Fibroblast of lung (primary cell): ENCODE measurements at regions not wholly inside any gene's neighbourhood (a gene's known extent, or its start where the extent isn't known, plus 50 kb on each side); places are given as distances from the start of the nearest gene placed in this dataset.

Experiments
- DNase-seq, 2 donors: peaks; one replicate each; pipeline versions ENCODE4 v3.0.0 to v3.0.0-alpha.2; 2010; ENCODE audit warnings: low read depth in 2 of 2
- H2AFZ ChIP-seq: 2 replicates; pipeline ENCODE4 v1.5.1; 2012; ENCODE audit warnings: low read length, control low read depth, inconsistent platforms
- H3K27ac ChIP-seq: 2 replicates; pipeline ENCODE4 v1.5.1; 2011; ENCODE audit warnings: low read length, control low read depth; ENCODE audit not compliant: insufficient read depth
- H3K27me3 ChIP-seq: 2 replicates; pipeline ENCODE4 v1.5.1; 2011; ENCODE audit warnings: mild to moderate bottlenecking, low read length; ENCODE audit not compliant: control insufficient read depth, insufficient read depth
- H3K36me3 ChIP-seq: 2 replicates; pipeline ENCODE4 v1.5.1; 2011; ENCODE audit warnings: low read length; ENCODE audit not compliant: control insufficient read depth, insufficient read depth
- H3K4me1 ChIP-seq: 2 replicates; pipeline ENCODE4 v1.5.1; 2011; ENCODE audit warnings: low read length; ENCODE audit not compliant: control insufficient read depth, insufficient read depth; ENCODE audit errors: extremely low read depth
- H3K4me2 ChIP-seq: 2 replicates; pipeline ENCODE4 v1.5.1; 2011; ENCODE audit warnings: low read length, control low read depth; ENCODE audit not compliant: insufficient read depth; ENCODE audit errors: extremely low read depth
- H3K4me3 ChIP-seq, 4 experiments: fragments of 200-600 bp in 1 of 4; sonication (generic) in 1 of 4; replicated peaks in 1 of 4; 2 replicates each; pipeline ENCODE4 v1.5.1; 2011 to 2016; ENCODE audit warnings: low read length in 4 of 4, low read depth in 3 of 4, mild to moderate bottlenecking in 3 of 4, control low read depth in 2 of 4, inconsistent platforms in 1 of 4, mixed read lengths in 1 of 4; ENCODE audit not compliant: insufficient read depth in 1 of 4; ENCODE audit errors: control extremely low read depth in 1 of 4
- H3K79me2 ChIP-seq: 2 replicates; pipeline ENCODE4 v1.5.1; 2012; ENCODE audit warnings: mild to moderate bottlenecking, low read length, inconsistent platforms; ENCODE audit not compliant: control insufficient read depth, insufficient read depth
- H3K9ac ChIP-seq: 2 replicates; pipeline ENCODE4 v1.5.1; 2011; ENCODE audit warnings: mild to moderate bottlenecking, low read length, control low read depth; ENCODE audit not compliant: insufficient read depth
- H3K9me3 ChIP-seq: 2 replicates; pipeline ENCODE4 v1.5.1; 2012; ENCODE audit warnings: low read depth, low read length; ENCODE audit not compliant: control insufficient read depth, insufficient read depth
- H4K20me1 ChIP-seq: 2 replicates; pipeline ENCODE4 v1.5.1; 2011; ENCODE audit warnings: low read length; ENCODE audit not compliant: control insufficient read depth, insufficient read depth; ENCODE audit errors: extremely low read depth
- EZH2 ChIP-seq: IDR thresholded peaks from 2 replicates; pipeline ENCODE4 v1.5.1; 2012; ENCODE audit warnings: low read length, control low read depth, mild to moderate bottlenecking; ENCODE audit errors: missing control alignments
- TF ChIP-seq, protein P1 (sequence below), 2 donors: IDR thresholded peaks in 1 of 2; conservative IDR thresholded peaks in 1 of 2; 1 replicate in 1 of 2; 2 replicates in 1 of 2; pipeline ENCODE4 v1.5.1; 2011 to 2012; ENCODE audit warnings: low read length in 2 of 2, control low read depth in 1 of 2, inconsistent platforms in 1 of 2, low read depth in 1 of 2, mild to moderate bottlenecking in 1 of 2

DNA sequence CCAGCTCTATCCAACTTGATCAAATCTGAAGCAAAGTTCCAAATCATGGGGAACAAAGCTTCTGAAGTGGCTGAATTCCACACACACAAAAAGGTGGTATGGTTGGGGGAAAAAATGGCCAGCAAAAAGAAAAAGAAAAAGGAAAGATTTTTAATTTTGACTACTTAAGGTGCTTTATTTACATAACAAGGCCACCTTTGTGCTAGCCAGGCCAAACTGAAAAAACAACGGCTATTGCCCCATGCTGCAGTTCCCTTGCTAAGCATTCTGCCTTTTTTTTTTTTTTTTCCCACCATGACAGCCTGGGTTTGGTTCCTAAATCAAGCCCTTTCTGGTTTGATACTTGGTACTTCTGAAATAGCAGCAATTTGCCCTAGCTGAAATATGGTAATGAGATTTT, 66.5 kb upstream of the DAZL start:
- no peak overlapping the region for H2AFZ ChIP-seq
- no peak for DNase-seq

DNA sequence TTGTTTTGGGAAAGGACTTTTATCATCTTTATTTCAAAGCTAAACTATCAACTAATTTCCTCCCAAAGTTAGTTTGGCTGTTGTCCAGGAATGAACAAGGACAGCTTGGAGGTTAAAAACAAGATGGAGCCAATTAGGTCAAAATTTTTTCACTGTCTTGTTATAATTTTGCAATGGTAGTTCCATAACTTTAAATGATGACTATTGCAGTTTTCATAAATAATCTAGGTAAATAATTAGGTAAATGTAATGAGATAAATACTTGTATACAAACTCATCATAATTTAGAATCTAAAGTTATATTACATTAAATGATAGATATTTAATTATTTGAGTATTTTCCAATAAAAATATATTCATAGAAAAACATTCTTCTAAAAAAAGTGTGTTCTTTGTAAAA, 68.3 kb upstream of the DAZL start:
- no peak overlapping the region for H3K9ac ChIP-seq
- no peak overlapping the region for H3K4me2 ChIP-seq
- no peaks in the 10 kb centered on the region for H3K4me1 ChIP-seq
- no peak overlapping the region for H3K4me3 ChIP-seq
- H3K9me3 ChIP-seq, result no peaks in the 10 kb centered on the region
- H2AFZ ChIP-seq, result no peak overlapping the region
- H3K36me3 ChIP-seq, result no peaks in the 10 kb centered on the region
- H3K79me2 ChIP-seq, result no peaks in the 10 kb centered on the region
- TF ChIP-seq EZH2, result no peak
- TF ChIP-seq, protein P1, sequence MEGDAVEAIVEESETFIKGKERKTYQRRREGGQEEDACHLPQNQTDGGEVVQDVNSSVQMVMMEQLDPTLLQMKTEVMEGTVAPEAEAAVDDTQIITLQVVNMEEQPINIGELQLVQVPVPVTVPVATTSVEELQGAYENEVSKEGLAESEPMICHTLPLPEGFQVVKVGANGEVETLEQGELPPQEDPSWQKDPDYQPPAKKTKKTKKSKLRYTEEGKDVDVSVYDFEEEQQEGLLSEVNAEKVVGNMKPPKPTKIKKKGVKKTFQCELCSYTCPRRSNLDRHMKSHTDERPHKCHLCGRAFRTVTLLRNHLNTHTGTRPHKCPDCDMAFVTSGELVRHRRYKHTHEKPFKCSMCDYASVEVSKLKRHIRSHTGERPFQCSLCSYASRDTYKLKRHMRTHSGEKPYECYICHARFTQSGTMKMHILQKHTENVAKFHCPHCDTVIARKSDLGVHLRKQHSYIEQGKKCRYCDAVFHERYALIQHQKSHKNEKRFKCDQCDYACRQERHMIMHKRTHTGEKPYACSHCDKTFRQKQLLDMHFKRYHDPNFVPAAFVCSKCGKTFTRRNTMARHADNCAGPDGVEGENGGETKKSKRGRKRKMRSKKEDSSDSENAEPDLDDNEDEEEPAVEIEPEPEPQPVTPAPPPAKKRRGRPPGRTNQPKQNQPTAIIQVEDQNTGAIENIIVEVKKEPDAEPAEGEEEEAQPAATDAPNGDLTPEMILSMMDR (conservative IDR thresholded peaks at IDR 0.05 in 1 of 2, IDR thresholded peaks at IDR 0.05 in 1 of 2; ENCODE audit: low read depth in 1 of 2, low read length in 2 of 2), result no peak
- DNase-seq, result no peak
- no peak overlapping the region for H3K27ac ChIP-seq
- no peaks in the 10 kb centered on the region for H3K27me3 ChIP-seq
- H4K20me1 ChIP-seq, result no peaks in the 10 kb centered on the region

More for the DNA sequence above, 66.5 kb upstream of the DAZL start:
- H3K27ac ChIP-seq, result no peak overlapping the region
- H3K36me3 ChIP-seq, result no peaks in the 10 kb centered on the region
- no peak overlapping the region for H3K4me3 ChIP-seq
- H3K4me2 ChIP-seq, result no peak overlapping the region
- H3K27me3 ChIP-seq, result peaks cover 2% of the 10 kb centered on the region
- no peaks in the 10 kb centered on the region for H4K20me1 ChIP-seq
- TF ChIP-seq, protein P1 (conservative IDR thresholded peaks at IDR 0.05 in 1 of 2, IDR thresholded peaks at IDR 0.05 in 1 of 2; ENCODE audit: low read depth in 1 of 2, low read length in 2 of 2), result no peak
- no peaks in the 10 kb centered on the region for H3K9me3 ChIP-seq
- no peak overlapping the region for H3K9ac ChIP-seq
- H3K4me1 ChIP-seq, result no peaks in the 10 kb centered on the region
- H3K79me2 ChIP-seq, result no peaks in the 10 kb centered on the region

GRCh38 chr3:16675805-16676204, 70.6 kb upstream of the DAZL start:
- H3K27ac ChIP-seq, result no peak overlapping the region
- TF ChIP-seq, protein P1 (conservative IDR thresholded peaks at IDR 0.05 in 1 of 2, IDR thresholded peaks at IDR 0.05 in 1 of 2; ENCODE audit: low read depth in 1 of 2, low read length in 2 of 2), result no peak
- TF ChIP-seq EZH2, result no peak

More at GRCh38 chr3:16675805-16676204, 70.6 kb upstream of the DAZL start:
- Histone ChIP-seq H3K27me3 (no peaks in the 10 kb centered on the region), H3K4me2 (no peak overlapping the region), H4K20me1 (no peaks in the 10 kb centered on the region), H3K79me2 (no peaks in the 10 kb centered on the region), H3K9me3 (no peaks in the 10 kb centered on the region), H3K4me1 (no peaks in the 10 kb centered on the region), H2AFZ (no peak overlapping the region), H3K9ac (no peak overlapping the region), H3K36me3 (no peaks in the 10 kb centered on the region), H3K4me3 (no peak overlapping the region)
- no peak for DNase-seq
